GM12878 (cell line): ENCODE measurements at regions not wholly inside any gene's neighbourhood (a gene's known extent, or its start where the extent isn't known, plus 50 kb on each side); places are given as distances from the start of the nearest gene placed in this dataset.

Source experiments
- ATAC-seq: fragments of 200-7000 bp; cut with Tn5 transposase; 3 replicates; pipeline ENCODE4 v1.9.1; 2020; ENCODE audit warnings: mild to moderate bottlenecking, moderate library complexity
- BruUV-seq: library from RNA; stranded (reverse); fragments of 400-500 nt; replicated peaks from 2 replicates; lab custom pipeline; 2021; lab: Mats Ljungman, UMichigan
- CTCF ChIA-PET: fragments of 300-600 bp; sonication (Branson Sonifier 250); formaldehyde crosslinking; extraction: SDS; loops from one replicate; lab custom pipeline; 2021; ENCODE audit warnings: inconsistent platforms; lab: Yijun Ruan, JAX
- POLR2A ChIA-PET: fragments of 350-600 bp; formaldehyde crosslinking; extraction: SDS; loops from one replicate; lab custom pipeline; 2021; ENCODE audit warnings: inconsistent platforms; lab: Charles Lee
- RAD21 ChIA-PET: fragments of 300-600 bp; sonication (Branson Sonifier 250); formaldehyde crosslinking; loops from one replicate; lab custom pipeline; 2023; ENCODE audit warnings: antibody characterized with exemption; ENCODE audit not compliant: unreplicated experiment; lab: Charles Lee
- SMC1A ChIA-PET: fragments of 300-600 bp; sonication (Branson Sonifier 250); formaldehyde crosslinking; loops from one replicate; lab custom pipeline; 2023; ENCODE audit not compliant: unreplicated experiment, uncharacterized antibody; lab: Charles Lee
- DNase-seq: peaks from one replicate; pipeline ENCODE4 v3.0.0-alpha.2; 2011; ENCODE audit warnings: low read depth, low spot score
- FAIRE-seq: peaks from 3 replicates; lab custom pipeline; 2011; peaks lifted over from hg19 to GRCh38; lab: Jason Lieb, UNC
- H2AFZ ChIP-seq: 2 replicates; pipeline ENCODE4 v1.6.0; 2011; ENCODE audit warnings: low read depth, low read length, control low read depth; ENCODE audit not compliant: control insufficient read depth
- H3K27ac ChIP-seq: 2 replicates; pipeline ENCODE4 v1.5.1; 2011; ENCODE audit warnings: control low read depth; ENCODE audit not compliant: control insufficient read depth, insufficient read depth
- H3K27me3 ChIP-seq, 2 experiments: replicated peaks in 1 of 2; 2 replicates each; pipeline versions ENCODE4 v1.6.0 to v1.6.1; 2011; ENCODE audit warnings: low read length in 1 of 2; ENCODE audit not compliant: control insufficient read depth in 2 of 2, insufficient read depth in 2 of 2
- H3K36me3 ChIP-seq, 2 experiments: 2 replicates each; pipeline ENCODE4 v1.5.1; 2011; ENCODE audit warnings: low read length in 1 of 2; ENCODE audit not compliant: control insufficient read depth in 2 of 2, insufficient read depth in 2 of 2
- H3K4me1 ChIP-seq: 2 replicates; pipeline ENCODE4 v1.6.1; 2011; ENCODE audit warnings: mild to moderate bottlenecking, low read length, moderate library complexity, mixed read lengths; ENCODE audit not compliant: control insufficient read depth, insufficient read depth
- H3K4me2 ChIP-seq: 2 replicates; pipeline ENCODE4 v1.6.0; 2011; ENCODE audit warnings: control low read depth; ENCODE audit not compliant: control insufficient read depth, insufficient read depth
- H3K4me3 ChIP-seq: fragments of 200-600 bp; sonication (generic); 2 replicates; pipeline ENCODE4 v1.5.1; 2016
- H3K79me2 ChIP-seq: 2 replicates; pipeline ENCODE4 v1.6.0; 2011; ENCODE audit warnings: low read length; ENCODE audit not compliant: control insufficient read depth, insufficient read depth
- H3K9ac ChIP-seq: 2 replicates; pipeline ENCODE4 v1.8.0; 2011; ENCODE audit warnings: low read length, control low read depth, mixed read lengths; ENCODE audit not compliant: control insufficient read depth, insufficient read depth
- H3K9me3 ChIP-seq: replicated peaks from 3 replicates; pipeline ENCODE4 v1.5.1; 2011; ENCODE audit warnings: mild to moderate bottlenecking, low read length; ENCODE audit not compliant: control insufficient read depth, insufficient read depth
- H4K20me1 ChIP-seq: 2 replicates; pipeline ENCODE4 v1.6.0; 2011; ENCODE audit not compliant: control insufficient read depth, insufficient read depth
- ELK1 ChIP-seq: IDR thresholded peaks from 2 replicates; pipeline ENCODE4 v1.6.1; 2012; ENCODE audit warnings: low read depth, low read length, improper control_type of control experiment
- EP300 ChIP-seq, 2 experiments: fragments of 150-350 bp in 1 of 2; IDR thresholded peaks; 2 replicates each; pipeline ENCODE4 v1.6.1; 2011 to 2012; ENCODE audit warnings: low read depth in 2 of 2, low read length in 2 of 2, borderline replicate concordance in 1 of 2, improper control_type of control experiment in 1 of 2, inconsistent platforms in 1 of 2; ENCODE audit not compliant: control insufficient read depth in 1 of 2
- ESRRA ChIP-seq: IDR thresholded peaks from 2 replicates; pipeline ENCODE4 v1.6.1; 2012; ENCODE audit warnings: mild to moderate bottlenecking, low read length, improper control_type of control experiment
- KAT2A ChIP-seq: conservative IDR thresholded peaks from 2 replicates; pipeline ENCODE4 v1.6.1; 2011; ENCODE audit warnings: low read depth, low read length; ENCODE audit not compliant: control insufficient read depth
- MEF2B ChIP-seq: fragments of 450-650 bp; IDR thresholded peaks from 2 replicates; pipeline ENCODE4 v1.6.1; 2018; ENCODE audit warnings: mild to moderate bottlenecking, moderate library complexity; ENCODE audit not compliant: partially characterized antibody, poor library complexity, severe bottlenecking
- NFIC ChIP-seq: IDR thresholded peaks from 2 replicates; pipeline ENCODE4 v1.6.1; 2012; ENCODE audit warnings: low read depth, mild to moderate bottlenecking, inconsistent platforms, low read length, moderate library complexity
- NR2F1 ChIP-seq: fragments of 450-650 bp; conservative IDR thresholded peaks from 2 replicates; pipeline ENCODE4 v1.6.1; 2017; ENCODE audit warnings: mild to moderate bottlenecking
- RELA ChIP-seq: fragments of 450-650 bp; IDR thresholded peaks from 2 replicates; pipeline ENCODE4 v1.8.0; 2014; ENCODE audit warnings: borderline replicate concordance; ENCODE audit not compliant: partially characterized antibody
- SMAD5 ChIP-seq: IDR thresholded peaks from 2 replicates; pipeline ENCODE4 v1.6.1; 2016; ENCODE audit warnings: antibody characterized with exemption, low read depth
- SREBF2 ChIP-seq: IDR thresholded peaks from 2 replicates; pipeline ENCODE4 v1.6.1; 2012; ENCODE audit warnings: mild to moderate bottlenecking, low read length
- TCF12 ChIP-seq: IDR thresholded peaks from 2 replicates; pipeline ENCODE4 v1.6.1; 2011; ENCODE audit warnings: low read depth, mild to moderate bottlenecking, low read length
- WRNIP1 ChIP-seq: IDR thresholded peaks from 2 replicates; pipeline ENCODE4 v1.6.1; 2011; ENCODE audit warnings: low read depth, low read length, improper control_type of control experiment, borderline replicate concordance
- WGBS: methylation state at CpG from one replicate; pipeline ENCODE4 v1.1.6; 2016; ENCODE audit warnings: low lambda C conversion rate; ENCODE audit not compliant: insufficient replicate concordance, insufficient coverage; ENCODE audit errors: missing lambda C conversion rate; 5-methylcytosine and 5-hydroxymethylcytosine counted together
- in situ Hi-C: fragments of 300-500 bp; cut with MboI; formaldehyde crosslinking; loops from 9 replicates; pipeline ENCODE4 v1.14.3; 2018; ENCODE audit warnings: mixed read lengths
- intact Hi-C: fragments of 100-400 bp; cut with micrococcal nuclease; formaldehyde crosslinking; loops from one replicate; pipeline ENCODE4 v1.14.2; 2022; ENCODE audit not compliant: unreplicated experiment

GRCh38 chr4:66849596-66849995 lies 695.7 kb downstream of the CENPC start (continued):
- TF ChIP-seq NR2F1 (no peak), ESRRA (no peak)
- TF ChIP-seq, all 136 proteins: peak for 0

GRCh38 chr4:66842724-66843088 lies 702.6 kb downstream of the CENPC start:
- no TSS peak for BruUV-seq

More at GRCh38 chr4:66842724-66843088, 702.6 kb downstream of the CENPC start:
- TF ChIP-seq ELK1 (no peak), RELA (no peak), SMAD5 (no peak), SREBF2 (no peak), KAT2A (no peak), WRNIP1 (no peak), TCF12 (no peak), EP300 (IDR thresholded peaks at IDR 0.05; ENCODE audit: borderline replicate concordance in 1 of 2, control insufficient read depth in 1 of 2, low read depth in 2 of 2, low read length in 2 of 2) (no peak), NFIC (no peak), MEF2B (no peak)
- TF ChIP-seq, all 136 proteins: peak for 0
- no peaks in the 10 kb centered on the region for H3K79me2 ChIP-seq
- ChIA-PET SMC1A (no interaction called here), POLR2A (no interaction called here), RAD21 (no interaction called here), CTCF (no interaction called here)
- H2AFZ ChIP-seq, result no peak overlapping the region
- no peaks in the 10 kb centered on the region for H3K9me3 ChIP-seq
- 0% methylated on average over 1 of the region's 1 CpG for WGBS
- in situ Hi-C loops, result no loop called here
- no peaks in the 10 kb centered on the region for H3K27me3 ChIP-seq
- no peak for DNase-seq
- H3K4me2 ChIP-seq, result no peak overlapping the region
- FAIRE-seq, result no peak
- H3K36me3 ChIP-seq, result no peaks in the 10 kb centered on the region
- no peak overlapping the region for H3K4me3 ChIP-seq
- no peaks in the 10 kb centered on the region for H3K4me1 ChIP-seq
- intact Hi-C loops, result no loop called here
- no peak overlapping the region for H3K27ac ChIP-seq
- no peak for ATAC-seq
- no peak overlapping the region for H3K9ac ChIP-seq
- no peaks in the 10 kb centered on the region for H4K20me1 ChIP-seq
